GM12891 (cell line): ENCODE measurements at regions not wholly inside any gene's neighbourhood (a gene's known extent, or its start where the extent isn't known, plus 50 kb on each side); places are given as distances from the start of the nearest gene placed in this dataset.

Experiments
- DNase-seq: peaks from one replicate; pipeline ENCODE4 v3.0.0; 2011; ENCODE audit warnings: low spot score; ENCODE audit not compliant: insufficient read length
- FAIRE-seq: peaks from 2 replicates; lab custom pipeline; 2011; peaks lifted over from hg19 to GRCh38; lab: Jason Lieb, UNC
- PAX5 ChIP-seq: IDR thresholded peaks from 2 replicates; pipeline ENCODE4 v1.6.1; 2011; ENCODE audit warnings: low read length, moderate library complexity, mild to moderate bottlenecking; ENCODE audit not compliant: insufficient read depth, severe bottlenecking
- POLR2A ChIP-seq: IDR thresholded peaks from 2 replicates; pipeline ENCODE4 v1.6.1; 2011; ENCODE audit warnings: low read depth, low read length, control low read depth
- POLR2AphosphoS5 ChIP-seq: IDR thresholded peaks from 2 replicates; pipeline ENCODE4 v1.6.1; 2011; ENCODE audit warnings: low read depth, low read length, control low read depth
- POU2F2 ChIP-seq: IDR thresholded peaks from 2 replicates; pipeline ENCODE4 v1.6.1; 2011; ENCODE audit warnings: low read depth, mild to moderate bottlenecking, control low read depth, low read length, moderate library complexity
- SPI1 ChIP-seq: IDR thresholded peaks from 2 replicates; pipeline ENCODE4 v1.6.1; 2011; ENCODE audit warnings: low read depth, low read length, control low read depth
- TAF1 ChIP-seq: IDR thresholded peaks from 2 replicates; pipeline ENCODE4 v1.6.1; 2011; ENCODE audit warnings: low read depth, low read length, control low read depth

GRCh38 chr5:124664287-124664686 is 82.2 kb downstream of the ZNF608 start:
- DNase-seq: no peak
- FAIRE-seq: no peak
- TF ChIP-seq POLR2AphosphoS5 (no peak), PAX5 (no peak), POU2F2 (no peak), SPI1 (no peak), POLR2A (no peak), TAF1 (no peak)

- DNase-seq (no peak), FAIRE-seq (no peak)
- no peak for TF ChIP-seq POLR2AphosphoS5
Observed at GRCh38 chr5:124663101-124663506, 83.3 kb downstream of the ZNF608 start.

GRCh38 chr5:124662181-124662781 is 84.2 kb downstream of the ZNF608 start:
- TF ChIP-seq TAF1 (no peak), PAX5 (no peak), POLR2AphosphoS5 (no peak), SPI1 (no peak), POLR2A (no peak), POU2F2 (no peak)
- no peak for FAIRE-seq

GRCh38 chr5:124661317-124662141 is 84.9 kb downstream of the ZNF608 start:
- no peak for DNase-seq
- no peak for FAIRE-seq
- TF ChIP-seq POU2F2 (no peak), SPI1 (no peak), POLR2A (no peak), PAX5 (no peak), POLR2AphosphoS5 (no peak), TAF1 (no peak)

More at GRCh38 chr5:124662181-124662781, 84.2 kb downstream of the ZNF608 start:
- no peak for DNase-seq

GRCh38 chr5:124660229-124661093 is 86.0 kb downstream of the ZNF608 start:
- TF ChIP-seq POLR2AphosphoS5: no peak
- TF ChIP-seq TAF1: no peak
- no peak for TF ChIP-seq POLR2A
- TF ChIP-seq PAX5: no peak
- TF ChIP-seq POU2F2: no peak
- no peak for FAIRE-seq

GRCh38 chr5:124659798-124660197 is 86.6 kb downstream of the ZNF608 start:
- FAIRE-seq: no peak
- DNase-seq: no peak
- TF ChIP-seq POLR2AphosphoS5 (no peak), POLR2A (no peak), PAX5 (no peak), TAF1 (no peak), SPI1 (no peak), POU2F2 (no peak)

More at GRCh38 chr5:124660229-124661093, 86.0 kb downstream of the ZNF608 start:
- no peak for DNase-seq

- DNase-seq (no peak), FAIRE-seq (no peak)
- TF ChIP-seq SPI1 (peak; percentile 75), POLR2A (no peak)
Observed at GRCh38 chr5:124658867-124659557, 87.4 kb downstream of the ZNF608 start.

GRCh38 chr5:124655921-124656511 is 90.4 kb downstream of the ZNF608 start:
- DNase-seq: no peak
- TF ChIP-seq POU2F2: no peak
- TF ChIP-seq SPI1: no peak
- TF ChIP-seq PAX5: no peak
- TF ChIP-seq POLR2A: no peak
- no peak for TF ChIP-seq TAF1
- TF ChIP-seq POLR2AphosphoS5: no peak
- FAIRE-seq: no peak
